GM23338 (cell line): ENCODE measurements at regions not wholly inside any gene's neighbourhood (a gene's known extent, or its start where the extent isn't known, plus 50 kb on each side); places are given as distances from the start of the nearest gene placed in this dataset.

ENCODE experiments used
- ATAC-seq: fragments of 200-7000 bp; cut with Tn5 transposase; 3 replicates; pipeline ENCODE4 v1.9.1; 2020
- DNase-seq: peaks from one replicate; pipeline ENCODE4 v3.0.0-alpha.2; 2015; ENCODE audit warnings: low spot score
- H2AFZ ChIP-seq: fragments of 200-600 bp; sonication (generic); 2 replicates; pipeline ENCODE4 v1.8.0; 2016; ENCODE audit warnings: antibody characterized with exemption, mild to moderate bottlenecking, moderate library complexity
- H3F3A ChIP-seq: fragments of 200-600 bp; sonication (generic); replicated peaks from 2 replicates; pipeline ENCODE4 v1.8.0; 2017; ENCODE audit warnings: antibody characterized with exemption, mixed run types, low read depth
- H3K27ac ChIP-seq: fragments of 200-600 bp; sonication (generic); 2 replicates; pipeline ENCODE4 v1.6.1; 2016; ENCODE audit warnings: low read depth
- H3K27me3 ChIP-seq: fragments of 200-600 bp; sonication (generic); 2 replicates; pipeline ENCODE4 v1.8.0; 2016; ENCODE audit warnings: mild to moderate bottlenecking, mixed run types, moderate library complexity; ENCODE audit not compliant: insufficient read depth
- H3K36me3 ChIP-seq: fragments of 200-600 bp; sonication (generic); 2 replicates; pipeline ENCODE4 v1.8.0; 2016; ENCODE audit warnings: mild to moderate bottlenecking; ENCODE audit not compliant: insufficient read depth
- H3K4me1 ChIP-seq: fragments of 200-600 bp; sonication (generic); 2 replicates; pipeline ENCODE4 v1.8.0; 2016; ENCODE audit warnings: mild to moderate bottlenecking, moderate library complexity; ENCODE audit not compliant: insufficient read depth
- H3K4me2 ChIP-seq: fragments of 200-600 bp; sonication (generic); 2 replicates; pipeline ENCODE4 v1.7.1; 2017; ENCODE audit warnings: mixed run types
- H3K4me3 ChIP-seq: fragments of 200-600 bp; sonication (generic); 2 replicates; pipeline ENCODE4 v1.6.1; 2016; ENCODE audit warnings: mixed run types
- H3K79me2 ChIP-seq: fragments of 200-600 bp; sonication (generic); replicated peaks from 2 replicates; pipeline ENCODE4 v1.8.0; 2017; ENCODE audit warnings: mild to moderate bottlenecking; ENCODE audit not compliant: insufficient read depth
- H3K9me2 ChIP-seq: fragments of 200-600 bp; sonication (generic); 2 replicates; pipeline ENCODE4 v1.8.0; 2017; ENCODE audit not compliant: insufficient read depth
- H4K20me1 ChIP-seq: fragments of 200-600 bp; sonication (generic); replicated peaks from 2 replicates; pipeline ENCODE4 v1.8.0; 2017; ENCODE audit warnings: mild to moderate bottlenecking; ENCODE audit not compliant: insufficient read depth
- H3K27ac Mint-ChIP-seq: 2 replicates; pipeline ENCODE4 v1.8.0; 2020; ENCODE audit warnings: inconsistent platforms, mild to moderate bottlenecking, moderate library complexity, mixed read lengths
- H3K27me3 Mint-ChIP-seq: 3 replicates; pipeline ENCODE4 v1.8.0; 2022; ENCODE audit warnings: low read depth, mild to moderate bottlenecking, moderate library complexity, mixed read lengths, inconsistent platforms; ENCODE audit not compliant: insufficient read depth, poor library complexity
- H3K36me3 Mint-ChIP-seq: 3 replicates; pipeline ENCODE4 v1.8.0; 2021; ENCODE audit warnings: low read depth, mild to moderate bottlenecking, inconsistent platforms, moderate library complexity, mixed read lengths
- H3K4me1 Mint-ChIP-seq: 3 replicates; pipeline ENCODE4 v1.8.0; 2020; ENCODE audit warnings: mild to moderate bottlenecking, inconsistent platforms, mixed read lengths
- H3K4me3 Mint-ChIP-seq: 3 replicates; pipeline ENCODE4 v1.8.0; 2021; ENCODE audit warnings: moderate library complexity, mild to moderate bottlenecking, inconsistent platforms, mixed read lengths
- H3K9me3 Mint-ChIP-seq: 3 replicates; pipeline ENCODE4 v1.8.0; 2020; ENCODE audit warnings: moderate library complexity, mild to moderate bottlenecking, inconsistent platforms, mixed read lengths
- CREB1 ChIP-seq: fragments of 250-450 bp; sonication (Bioruptor Pico); IDR thresholded peaks from 2 replicates; pipeline ENCODE4 v1.5.0; 2020; ENCODE audit warnings: low read depth, mild to moderate bottlenecking, moderate library complexity
- CTCF ChIP-seq, 2 experiments: fragments of 200-600 bp in 1 of 2; sonication (generic) in 1 of 2; conservative IDR thresholded peaks; 2 replicates each; pipeline versions ENCODE4 v1.5.1 to v1.6.1; 2016 to 2017; ENCODE audit warnings: antibody characterized with exemption in 2 of 2, low read depth in 2 of 2, mild to moderate bottlenecking in 2 of 2, moderate library complexity in 1 of 2
- ETS1 ChIP-seq: IDR thresholded peaks from 2 replicates; pipeline ENCODE4 v1.6.1; 2016; ENCODE audit warnings: antibody characterized with exemption
- EZH2 ChIP-seq: fragments of 200-600 bp; sonication (generic); IDR thresholded peaks from one replicate; pipeline ENCODE4 v1.8.0; 2017; ENCODE audit warnings: antibody characterized with exemption, mild to moderate bottlenecking, low read depth; ENCODE audit not compliant: unreplicated experiment
- EZH2phosphoT487 ChIP-seq: fragments of 200-600 bp; sonication (generic); IDR thresholded peaks from one replicate; pipeline ENCODE4 v1.8.1; 2018; ENCODE audit warnings: antibody characterized with exemption; ENCODE audit not compliant: unreplicated experiment
- JUNB ChIP-seq: IDR thresholded peaks from one replicate; pipeline ENCODE4 v1.6.1; 2016; ENCODE audit warnings: antibody characterized with exemption; ENCODE audit not compliant: unreplicated experiment
- NANOG ChIP-seq: IDR thresholded peaks from 2 replicates; pipeline ENCODE4 v1.6.1; 2016; ENCODE audit warnings: antibody characterized with exemption, borderline replicate concordance
- POLR2AphosphoS5 ChIP-seq: IDR thresholded peaks from 2 replicates; pipeline ENCODE4 v1.6.1; 2016; ENCODE audit warnings: antibody characterized with exemption, low read depth
- REST ChIP-seq: IDR thresholded peaks from one replicate; pipeline ENCODE4 v1.6.1; 2018; ENCODE audit warnings: antibody characterized with exemption; ENCODE audit not compliant: unreplicated experiment
- STAT1 ChIP-seq: IDR thresholded peaks from one replicate; pipeline ENCODE4 v1.6.1; 2016; ENCODE audit warnings: antibody characterized with exemption; ENCODE audit not compliant: unreplicated experiment
- ZNF114 ChIP-seq: fragments of 250-450 bp; sonication (Bioruptor Pico); IDR thresholded peaks from 2 replicates; pipeline ENCODE4 v1.5.0; 2020; ENCODE audit warnings: mild to moderate bottlenecking, moderate library complexity
- ZNF331 ChIP-seq: fragments of 250-450 bp; sonication (Bioruptor Pico); IDR thresholded peaks from 2 replicates; pipeline ENCODE4 v1.5.0; 2020; ENCODE audit warnings: low read depth, mild to moderate bottlenecking, moderate library complexity
- ZNF462 ChIP-seq: fragments of 250-450 bp; sonication (Bioruptor Pico); IDR thresholded peaks from 2 replicates; pipeline ENCODE4 v1.5.0; 2020; ENCODE audit warnings: mild to moderate bottlenecking, moderate library complexity

- Histone ChIP-seq H3K4me3 (no peak overlapping the region), H3K9me2 (peaks cover 4% of the 10 kb centered on the region; the same call in 1 of the 2 replicates), H2AFZ (no peak overlapping the region), H4K20me1 (no peaks in the 10 kb centered on the region), H3K27ac (no peak overlapping the region), H3K4me1 (peaks cover 5% of the 10 kb centered on the region; the same call in 1 of the 2 replicates), H3K27me3 (no peaks in the 10 kb centered on the region), H3K79me2 (no peaks in the 10 kb centered on the region), H3K36me3 (peaks cover 10% of the 10 kb centered on the region), H3F3A (no peaks in the 10 kb centered on the region), H3K4me2 (no peak overlapping the region)
- peaks cover 9% of the 10 kb centered on the region; the same call in 2 of the 3 replicates for H3K36me3 Mint-ChIP-seq
- no peak overlapping the region for H3K27ac Mint-ChIP-seq
- peaks cover 15% of the 10 kb centered on the region for H3K4me1 Mint-ChIP-seq
- no peak for DNase-seq
- no peak for TF ChIP-seq ZNF331 (CRISPR knock-in tag)
- no peak for TF ChIP-seq EZH2phosphoT487
- TF ChIP-seq ETS1 = no peak
- TF ChIP-seq ZNF462 = no peak
- TF ChIP-seq EZH2 = no peak
- no peak for TF ChIP-seq POLR2AphosphoS5
- no peak for TF ChIP-seq NANOG
- TF ChIP-seq CREB1 (CRISPR knock-in tag) = no peak
- no peak for TF ChIP-seq REST
- TF ChIP-seq ZNF114 = no peak
- no peak for TF ChIP-seq JUNB
- no peak for TF ChIP-seq CTCF (conservative IDR thresholded peaks at IDR 0.05; ENCODE audit: low read depth in 2 of 2)
- no peak for TF ChIP-seq STAT1
- no peak for ATAC-seq
- H3K9me3 Mint-ChIP-seq = peaks cover 19% of the 10 kb centered on the region
- no peak overlapping the region for H3K4me3 Mint-ChIP-seq
- no peaks in the 10 kb centered on the region for H3K27me3 Mint-ChIP-seq
Measured at GRCh38 chr12:87388376-87388775, 640.8 kb downstream of the C12orf50 start.
